ELF-1 (cell line): ENCODE measurements at regions not wholly inside any gene's neighbourhood (a gene's known extent, or its start where the extent isn't known, plus 50 kb on each side); places are given as distances from the start of the nearest gene placed in this dataset.

Source experiments
- DNase-seq: peaks from one replicate; pipeline ENCODE4 v3.0.0-alpha.2; 2016; ENCODE audit warnings: low read depth, low spot score

DNA sequence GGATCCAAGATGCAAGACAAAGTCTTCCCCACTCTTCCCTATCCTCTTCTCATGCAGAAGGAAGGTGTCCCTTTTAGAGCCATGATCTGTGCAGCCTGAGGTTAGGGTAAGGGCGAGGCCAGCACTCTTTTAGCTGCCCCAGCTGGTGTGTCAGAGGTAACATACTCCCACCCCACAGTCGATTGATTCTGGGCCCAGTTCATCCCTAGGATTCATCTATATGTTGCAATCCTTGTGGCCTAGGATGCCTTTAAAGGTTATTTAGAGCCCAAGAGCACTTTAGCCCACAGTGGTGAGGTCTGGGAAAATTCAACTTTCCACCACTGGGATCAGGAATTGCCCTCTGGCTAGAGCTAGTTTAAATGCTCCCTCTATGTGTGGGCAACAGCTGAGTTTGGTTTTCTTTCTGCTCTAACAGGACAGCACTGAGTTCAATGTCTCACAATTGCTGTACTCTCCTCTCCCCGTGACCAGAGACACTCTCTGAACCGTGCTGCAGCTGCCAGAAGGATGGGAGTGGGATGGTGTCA lies 201.3 kb upstream of the SERP2 start:
- peak; percentile 50 for DNase-seq

- peak; percentile 88 for DNase-seq
Measured at GRCh38 chr13:44174769-44175425, 198.7 kb upstream of the SERP2 start.

- DNase-seq, result no peak
Measured at GRCh38 chr13:44176173-44176572, 197.5 kb upstream of the SERP2 start.

- no peak for DNase-seq
Measured at GRCh38 chr13:44180876-44181536, 192.6 kb upstream of the SERP2 start.

GRCh38 chr13:44181931-44182330 lies 191.7 kb upstream of the SERP2 start:
- no peak for DNase-seq

DNA sequence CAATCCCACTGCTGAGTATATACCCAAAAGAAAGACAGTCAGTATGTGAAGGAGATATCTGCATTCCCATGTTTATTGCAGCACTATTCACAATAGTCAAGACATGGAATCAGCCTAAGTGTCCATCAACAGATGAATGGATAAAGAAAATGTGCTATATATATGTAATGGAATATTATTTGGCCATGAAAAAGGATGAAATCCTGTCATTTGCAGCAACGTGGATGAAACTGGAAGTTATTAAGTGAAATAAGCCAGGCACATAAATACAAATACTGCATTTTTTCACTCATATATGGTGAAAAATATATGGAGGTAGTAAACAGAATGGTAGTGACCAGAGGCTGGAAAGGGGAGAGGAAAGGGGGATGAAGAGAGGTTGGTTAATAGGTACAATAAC lies 188.9 kb upstream of the SERP2 start:
- DNase-seq, result no peak

- DNase-seq, result no peak
Measured at GRCh38 chr13:44188257-44188656, 185.4 kb upstream of the SERP2 start.

- no peak for DNase-seq
Measured at GRCh38 chr13:44189085-44189484, 184.5 kb upstream of the SERP2 start.

DNA sequence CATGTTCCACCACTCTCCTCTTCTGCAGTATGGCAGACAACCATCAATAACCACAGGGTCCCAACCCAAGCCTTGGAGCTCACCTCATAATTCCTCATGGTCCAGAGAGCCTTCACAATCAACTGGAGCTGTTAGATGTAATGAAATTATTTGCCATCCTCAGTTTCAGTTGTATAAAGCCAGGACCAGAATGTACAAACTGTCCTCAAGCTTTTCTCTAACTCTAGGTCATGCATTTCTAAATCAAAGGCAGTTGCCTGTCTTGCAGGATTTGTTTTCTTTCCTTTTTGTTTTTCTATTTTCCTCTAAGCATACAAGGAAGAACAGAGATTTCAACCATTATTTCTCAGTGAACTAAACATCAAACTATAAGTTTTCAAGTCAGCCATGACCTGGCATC lies 182.5 kb upstream of the SERP2 start:
- no peak for DNase-seq

GRCh38 chr13:44191504-44192171 lies 182.0 kb upstream of the SERP2 start:
- DNase-seq, result peak; percentile 74

DNA sequence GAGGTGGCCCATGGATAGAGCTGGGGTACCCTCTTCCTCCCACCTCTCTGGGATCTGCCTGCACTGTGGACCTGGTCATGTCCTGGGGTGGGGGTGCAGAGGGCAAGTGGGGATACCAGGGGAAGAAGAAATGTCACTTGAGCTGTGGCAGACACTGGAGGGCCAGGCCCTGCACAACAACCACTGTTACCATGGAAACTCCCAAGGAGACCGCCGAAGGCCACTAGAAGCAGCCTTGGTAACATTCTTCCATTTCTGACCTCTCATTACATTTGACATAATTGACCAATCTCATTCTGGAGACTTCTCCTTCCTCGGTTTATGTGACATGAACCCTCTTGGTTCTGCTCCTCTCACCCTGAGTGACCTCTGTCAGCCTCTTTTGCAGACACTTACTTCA lies 179.9 kb upstream of the SERP2 start:
- DNase-seq, result no peak

GRCh38 chr13:44195245-44195644 lies 178.4 kb upstream of the SERP2 start:
- DNase-seq, result no peak

DNA sequence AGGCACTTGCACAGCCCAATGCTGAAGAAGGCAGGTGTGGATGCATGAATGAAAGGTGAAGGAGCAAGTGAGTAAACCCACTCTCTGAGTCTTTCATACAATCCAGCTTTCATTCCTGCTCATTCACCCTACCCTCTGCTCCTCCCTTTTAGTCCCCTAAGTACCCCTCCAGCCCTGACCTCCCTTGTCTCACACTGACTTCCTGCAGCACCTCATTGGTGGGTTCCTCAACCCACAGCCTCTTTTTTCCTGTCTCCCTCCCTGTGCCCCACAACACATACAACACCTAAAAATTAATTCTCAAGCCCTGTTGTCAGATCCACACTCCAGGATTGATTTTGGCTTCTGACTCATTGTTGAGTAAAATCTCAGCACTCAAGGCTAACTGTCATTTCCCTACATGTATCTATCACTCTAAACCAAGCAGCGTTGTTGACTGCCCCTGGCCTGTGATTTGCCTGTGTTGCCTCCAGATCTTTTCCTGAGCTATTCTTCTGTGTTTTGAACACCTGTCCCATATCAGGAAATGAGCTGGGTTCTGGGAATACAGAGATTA lies 177.3 kb upstream of the SERP2 start:
- DNase-seq, result no peak

DNA sequence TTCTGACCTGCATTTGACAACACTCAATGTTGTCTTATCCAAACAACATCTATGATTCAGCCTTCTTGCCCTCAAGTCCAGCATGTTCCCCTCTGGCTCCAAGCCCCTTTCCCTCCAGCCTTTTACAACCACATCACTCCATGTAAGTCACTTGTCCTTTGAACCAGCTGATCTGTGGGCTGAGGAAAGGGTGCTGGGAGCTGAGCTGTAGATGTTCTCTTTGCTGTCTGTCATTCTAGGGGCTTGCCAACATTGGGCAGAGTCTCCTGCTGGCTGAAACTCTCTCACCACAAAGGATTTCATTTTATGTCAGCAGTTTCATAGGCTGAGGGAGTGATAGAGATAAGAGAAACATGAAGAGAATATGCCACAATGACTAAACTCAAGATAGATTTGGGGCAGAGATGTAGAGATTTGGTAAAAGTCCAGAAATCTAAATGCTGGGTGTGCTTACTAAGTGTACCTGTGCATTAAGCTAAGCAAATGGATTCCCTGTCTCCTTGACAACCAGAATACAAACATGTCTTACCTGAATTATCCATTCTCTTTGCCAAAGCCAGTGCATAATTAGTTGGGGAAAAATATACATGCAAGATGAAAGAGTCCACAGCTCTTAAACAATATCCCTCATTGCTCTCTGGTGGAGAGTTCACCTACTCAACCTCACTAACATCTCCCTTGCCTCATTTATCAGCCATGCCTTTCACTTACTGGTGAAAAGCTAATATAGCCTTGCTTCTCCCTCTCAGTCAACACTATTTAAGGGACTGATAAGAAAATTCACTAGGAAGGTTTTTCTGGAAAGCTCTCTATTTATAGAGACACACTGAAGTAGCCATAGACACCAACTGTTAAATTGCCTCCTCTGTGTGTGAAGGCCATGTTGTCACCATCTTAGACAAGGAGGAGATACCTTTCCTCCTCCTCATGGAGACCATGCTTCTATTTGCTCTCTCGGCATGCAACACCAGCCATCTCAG lies 175.5 kb upstream of the SERP2 start:
- no peak for DNase-seq

- no peak for DNase-seq
Measured at GRCh38 chr13:44198826-44199225, 174.8 kb upstream of the SERP2 start.

- no peak for DNase-seq
Measured at GRCh38 chr13:44199627-44200207, 173.9 kb upstream of the SERP2 start.

DNA sequence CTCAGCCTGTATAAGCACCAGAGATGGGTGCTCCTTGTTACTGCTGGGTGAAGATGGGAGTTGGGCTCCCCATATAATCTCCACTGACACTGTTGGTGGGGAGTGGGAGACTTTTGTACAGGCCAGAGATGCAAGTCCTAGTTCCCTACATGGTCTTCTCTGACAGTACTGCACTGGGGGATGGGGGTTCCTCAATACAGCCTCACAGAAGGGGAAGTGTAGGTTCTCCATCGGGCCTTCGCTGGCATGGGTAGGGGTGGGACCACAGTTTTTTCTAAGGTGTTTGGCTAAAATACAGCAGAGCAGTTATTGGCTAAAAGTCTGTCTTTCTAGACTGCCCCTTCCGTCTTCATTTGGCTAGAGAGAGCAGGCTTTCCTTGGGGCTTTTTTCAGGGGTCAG lies 167.2 kb upstream of the SERP2 start:
- no peak for DNase-seq

GRCh38 chr13:44207476-44207875 lies 166.1 kb upstream of the SERP2 start:
- no peak for DNase-seq

GRCh38 chr13:44210525-44210924 lies 163.1 kb upstream of the SERP2 start:
- no peak for DNase-seq

DNA sequence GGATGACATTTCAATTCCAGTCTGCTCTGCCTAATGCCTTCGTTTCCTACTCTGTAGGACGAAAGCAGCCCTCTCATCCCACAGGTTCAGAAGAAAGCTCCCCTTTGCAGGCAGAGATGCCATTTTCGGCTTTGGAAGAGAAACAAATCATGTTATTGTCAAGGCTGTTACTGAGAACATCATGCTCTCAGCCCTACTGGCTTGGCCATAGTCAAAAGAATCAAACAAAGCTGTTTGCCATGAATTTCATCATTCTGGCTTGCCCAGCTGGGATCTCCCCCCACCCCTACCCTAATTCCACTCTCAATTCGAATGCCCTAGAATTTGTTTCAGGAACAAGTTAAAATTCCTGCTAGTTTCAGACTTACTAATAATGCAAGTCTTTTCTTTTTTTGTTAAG lies 162.3 kb upstream of the SERP2 start:
- no peak for DNase-seq
